ENCODE measurements at regions not wholly inside any gene's neighbourhood (a gene's known extent, or its start where the extent isn't known, plus 50 kb on each side); places are given as distances from the start of the nearest gene placed in this dataset.

DNA sequence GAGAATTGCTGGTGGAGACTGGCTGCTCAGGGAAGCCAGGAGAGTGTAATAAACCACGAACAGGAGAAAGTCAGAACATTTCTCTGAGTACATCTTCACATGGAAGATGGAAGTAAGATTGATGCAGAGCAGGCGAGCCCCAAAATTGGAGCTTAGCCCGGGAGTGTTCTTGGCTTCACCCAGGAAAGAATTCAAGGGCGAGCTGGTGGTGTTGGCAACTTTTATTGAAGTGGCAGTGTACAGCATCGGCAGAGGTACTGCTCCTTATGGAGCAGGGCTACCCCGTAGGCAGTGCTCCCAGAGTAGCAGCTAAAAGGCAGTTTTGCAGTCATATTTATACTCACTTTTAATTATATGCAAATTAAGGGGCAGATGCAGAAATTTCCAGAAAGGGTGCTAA lies 281.4 kb upstream of the MEX3C start:
- WGBS (ENCODE audit: insufficient coverage), result 93% methylated on average over 3 of the region's 6 CpGs
- no peak overlapping the region for H3K4me3 ChIP-seq (replicated peaks in 1 of 3; ENCODE audit: low read depth in 2 of 3, low read length in 3 of 3)
- H2AFZ ChIP-seq (ENCODE audit: insufficient read depth, low read depth, low read length, poor library complexity, severe bottlenecking), result no peak overlapping the region
- no peaks in the 10 kb centered on the region for H3K27me3 ChIP-seq (ENCODE audit: control insufficient read depth in 2 of 2, insufficient read depth in 2 of 2, low read length in 2 of 2)
- H3K9me3 ChIP-seq (replicated peaks in 1 of 2; ENCODE audit: control insufficient read depth in 1 of 2, insufficient read depth in 1 of 2, low read length in 2 of 2), result peaks cover 0 to 10% of the 10 kb centered on the region in 2 donors
- no peak overlapping the region for H3K9ac ChIP-seq (ENCODE audit: insufficient read depth, low read length, poor library complexity, severe bottlenecking)
- Mint-ChIP-seq H3K27ac (no peak overlapping the region), H3K9me3 (peaks cover 2 to 26% (median 5%) of the 10 kb centered on the region in 7 donors), H3K4me1 (no peaks in the 10 kb centered on the region), H3K27me3 (ENCODE audit: low read depth in 3 of 3) (peaks cover 0 to 1% (median 0%) of the 10 kb centered on the region in 3 donors), H3K4me3 (no peak overlapping the region), H3K36me3 (no peaks in the 10 kb centered on the region)
- TF ChIP-seq, protein P1, sequence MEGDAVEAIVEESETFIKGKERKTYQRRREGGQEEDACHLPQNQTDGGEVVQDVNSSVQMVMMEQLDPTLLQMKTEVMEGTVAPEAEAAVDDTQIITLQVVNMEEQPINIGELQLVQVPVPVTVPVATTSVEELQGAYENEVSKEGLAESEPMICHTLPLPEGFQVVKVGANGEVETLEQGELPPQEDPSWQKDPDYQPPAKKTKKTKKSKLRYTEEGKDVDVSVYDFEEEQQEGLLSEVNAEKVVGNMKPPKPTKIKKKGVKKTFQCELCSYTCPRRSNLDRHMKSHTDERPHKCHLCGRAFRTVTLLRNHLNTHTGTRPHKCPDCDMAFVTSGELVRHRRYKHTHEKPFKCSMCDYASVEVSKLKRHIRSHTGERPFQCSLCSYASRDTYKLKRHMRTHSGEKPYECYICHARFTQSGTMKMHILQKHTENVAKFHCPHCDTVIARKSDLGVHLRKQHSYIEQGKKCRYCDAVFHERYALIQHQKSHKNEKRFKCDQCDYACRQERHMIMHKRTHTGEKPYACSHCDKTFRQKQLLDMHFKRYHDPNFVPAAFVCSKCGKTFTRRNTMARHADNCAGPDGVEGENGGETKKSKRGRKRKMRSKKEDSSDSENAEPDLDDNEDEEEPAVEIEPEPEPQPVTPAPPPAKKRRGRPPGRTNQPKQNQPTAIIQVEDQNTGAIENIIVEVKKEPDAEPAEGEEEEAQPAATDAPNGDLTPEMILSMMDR (IDR thresholded peaks at IDR 0.05), result no peak
- H3K79me2 ChIP-seq (ENCODE audit: insufficient read depth, low read length), result no peaks in the 10 kb centered on the region
- DNase-seq, result no peak
- H3K36me3 ChIP-seq (replicated peaks in 1 of 2; ENCODE audit: control insufficient read depth in 1 of 2, insufficient read depth in 2 of 2, low read length in 2 of 2), result no peaks in the 10 kb centered on the region
- H3K4me2 ChIP-seq (replicated peaks; ENCODE audit: extremely low read depth, low read length, poor library complexity, severe bottlenecking), result no peak overlapping the region
- no peaks in the 10 kb centered on the region for H4K20me1 ChIP-seq (ENCODE audit: insufficient read depth, low read length)
- intact Hi-C loops (cut with micrococcal nuclease), result no loop called here
- H3K27ac ChIP-seq (ENCODE audit: low read depth in 1 of 2, low read length in 2 of 2), result no peak overlapping the region
- no peaks in the 10 kb centered on the region for H3K4me1 ChIP-seq (ENCODE audit: control insufficient read depth in 1 of 2, insufficient read depth in 2 of 2, low read length in 2 of 2)

DNA sequence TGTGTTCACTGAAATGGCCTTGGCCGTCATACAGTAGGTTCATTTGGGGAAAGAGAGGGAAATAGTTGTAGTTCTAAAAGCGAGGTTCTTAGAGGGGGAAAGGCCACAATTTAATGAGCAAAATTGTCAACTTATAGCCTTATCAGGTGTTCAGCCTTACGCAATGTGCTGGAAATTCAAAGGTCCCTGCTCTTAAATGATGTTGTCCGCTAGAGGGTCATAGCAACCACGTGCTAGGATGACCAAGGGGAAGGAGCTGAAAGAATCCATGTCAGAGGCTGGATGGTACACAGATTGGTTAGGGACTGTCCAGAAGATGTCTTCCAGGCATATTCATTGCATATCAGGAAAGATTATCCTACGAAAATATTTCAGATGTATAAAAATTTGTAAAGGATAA lies 282.3 kb upstream of the MEX3C start:
- Histone ChIP-seq H3K27me3 (ENCODE audit: control insufficient read depth in 2 of 2, insufficient read depth in 2 of 2, low read length in 2 of 2) (no peaks in the 10 kb centered on the region), H3K4me2 (replicated peaks; ENCODE audit: extremely low read depth, low read length, poor library complexity, severe bottlenecking) (no peak overlapping the region), H3K4me3 (replicated peaks in 1 of 3; ENCODE audit: low read depth in 2 of 3, low read length in 3 of 3) (no peak overlapping the region), H4K20me1 (ENCODE audit: insufficient read depth, low read length) (no peaks in the 10 kb centered on the region), H3K9ac (ENCODE audit: insufficient read depth, low read length, poor library complexity, severe bottlenecking) (no peak overlapping the region), H3K36me3 (replicated peaks in 1 of 2; ENCODE audit: control insufficient read depth in 1 of 2, insufficient read depth in 2 of 2, low read length in 2 of 2) (no peaks in the 10 kb centered on the region), H3K9me3 (replicated peaks in 1 of 2; ENCODE audit: control insufficient read depth in 1 of 2, insufficient read depth in 1 of 2, low read length in 2 of 2) (peaks cover 0 to 7% of the 10 kb centered on the region in 2 donors), H3K4me1 (ENCODE audit: control insufficient read depth in 1 of 2, insufficient read depth in 2 of 2, low read length in 2 of 2) (no peaks in the 10 kb centered on the region), H3K27ac (ENCODE audit: low read depth in 1 of 2, low read length in 2 of 2) (no peak overlapping the region), H3K79me2 (ENCODE audit: insufficient read depth, low read length) (no peaks in the 10 kb centered on the region), H2AFZ (ENCODE audit: insufficient read depth, low read depth, low read length, poor library complexity, severe bottlenecking) (no peak overlapping the region)
- Mint-ChIP-seq H3K4me3 (no peak overlapping the region), H3K27ac (no peak overlapping the region), H3K9me3 (peaks cover 2 to 23% (median 5%) of the 10 kb centered on the region in 7 donors), H3K4me1 (no peaks in the 10 kb centered on the region), H3K36me3 (no peaks in the 10 kb centered on the region), H3K27me3 (ENCODE audit: low read depth in 3 of 3) (peaks cover 0 to 1% (median 0%) of the 10 kb centered on the region in 3 donors)
- intact Hi-C loops (cut with micrococcal nuclease), result no loop called here
- WGBS (ENCODE audit: insufficient coverage), result 89% methylated on average over 3 of the region's 6 CpGs
- DNase-seq, result no peak
- TF ChIP-seq, protein P1 (IDR thresholded peaks at IDR 0.05), result no peak

All from CD14-positive monocyte (primary cell).